Activated T-cell treated with anti-CD3 and anti-CD28 coated beads, Interleukin-2, amount 50 U/mL, for 4 hours (primary cell): ENCODE measurements at regions not wholly inside any gene's neighbourhood (a gene's known extent, or its start where the extent isn't known, plus 50 kb on each side); places are given as distances from the start of the nearest gene placed in this dataset.
"Not testable (repeated sequence)": the region's sequence is repeated elsewhere in the genome, so short reads cannot be mapped to it uniquely, and the experiment has no call there.

ENCODE experiments used
- ATAC-seq, 2 donors: fragments of 200-7000 bp; cut with Tn5 transposase; one replicate each; pipeline ENCODE4 v1.10.0; 2021
- DNase-seq: peaks from one replicate; pipeline ENCODE4 v3.0.0-alpha.2; 2020
- H3K27me3 Mint-ChIP-seq: one replicate; pipeline ENCODE4 v1.8.0; 2021; ENCODE audit warnings: low read depth, mixed read lengths
- H3K36me3 Mint-ChIP-seq: one replicate; pipeline ENCODE4 v1.8.0; 2022; ENCODE audit warnings: mixed read lengths; ENCODE audit not compliant: insufficient read depth
- H3K4me1 Mint-ChIP-seq: one replicate; pipeline ENCODE4 v1.8.0; 2021; ENCODE audit warnings: low read depth, mixed read lengths
- H3K4me3 Mint-ChIP-seq: one replicate; pipeline ENCODE4 v1.8.0; 2021; ENCODE audit warnings: mild to moderate bottlenecking, moderate library complexity, mixed read lengths
- H3K9me3 Mint-ChIP-seq: one replicate; pipeline ENCODE4 v1.8.0; 2021; ENCODE audit warnings: mixed read lengths

DNA sequence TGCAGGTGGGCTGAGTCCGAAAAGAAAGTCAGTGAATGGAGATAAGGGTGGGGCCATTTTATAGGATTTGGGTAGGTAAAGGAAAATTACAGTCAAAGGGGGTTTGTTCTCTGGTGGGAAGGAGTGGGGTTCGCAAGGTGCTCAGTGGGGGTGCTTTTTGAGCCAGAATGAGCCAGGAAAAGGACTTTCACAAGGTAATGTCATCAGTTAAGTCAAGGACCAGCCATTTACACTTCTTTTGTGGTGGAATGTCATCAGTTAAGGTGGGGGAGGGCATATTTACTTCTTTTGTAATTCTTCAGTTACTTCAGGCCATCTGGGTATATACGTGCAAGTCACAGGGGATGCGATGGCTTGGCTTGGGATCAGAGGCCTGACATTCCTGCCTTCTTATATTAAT, 705.5 kb upstream of the NEGR1 start:
- not testable (repeated sequence) for ATAC-seq, H3K36me3 Mint-ChIP-seq, H3K4me1 Mint-ChIP-seq, DNase-seq, H3K4me3 Mint-ChIP-seq, H3K27me3 Mint-ChIP-seq
- peaks cover 30% of the 10 kb centered on the region for H3K9me3 Mint-ChIP-seq

DNA sequence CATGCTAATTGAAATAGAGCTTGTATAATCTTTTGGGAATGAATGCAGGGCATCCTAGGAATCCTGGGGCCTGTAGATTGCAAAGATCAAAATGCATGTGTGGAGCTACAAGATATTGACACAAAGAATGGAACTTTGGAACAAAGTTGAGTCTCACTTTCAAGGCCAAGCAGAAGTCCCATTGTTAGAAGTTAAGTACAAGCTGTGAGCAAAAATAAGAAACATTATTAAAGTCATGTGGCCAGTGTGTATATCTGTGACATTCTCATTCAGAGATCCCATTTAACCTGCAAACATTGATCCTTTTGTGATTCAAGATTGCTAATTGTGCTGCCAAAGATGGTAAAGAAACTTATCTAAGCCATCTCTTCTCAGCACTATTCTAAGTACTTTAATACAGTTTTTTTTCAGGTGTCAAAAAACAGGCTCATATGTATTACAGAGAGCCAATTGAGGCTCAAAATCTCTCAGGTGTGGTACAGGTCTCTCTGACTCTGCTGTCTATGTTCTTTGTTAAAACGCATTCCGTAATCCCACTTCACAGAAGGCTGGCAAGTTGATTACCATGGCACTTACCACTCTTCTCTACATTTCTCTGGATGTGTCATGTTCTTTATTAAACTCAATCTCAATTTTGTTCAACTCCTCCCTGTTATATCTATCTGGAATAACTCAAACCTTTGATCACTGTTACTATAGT, 704.4 kb upstream of the NEGR1 start:
- ATAC-seq = no peak
- no peaks in the 10 kb centered on the region for H3K27me3 Mint-ChIP-seq
- peaks cover 24% of the 10 kb centered on the region for H3K9me3 Mint-ChIP-seq
- no peaks in the 10 kb centered on the region for H3K36me3 Mint-ChIP-seq
- no peaks in the 10 kb centered on the region for H3K4me1 Mint-ChIP-seq
- no peak overlapping the region for H3K4me3 Mint-ChIP-seq
- DNase-seq = no peak

DNA sequence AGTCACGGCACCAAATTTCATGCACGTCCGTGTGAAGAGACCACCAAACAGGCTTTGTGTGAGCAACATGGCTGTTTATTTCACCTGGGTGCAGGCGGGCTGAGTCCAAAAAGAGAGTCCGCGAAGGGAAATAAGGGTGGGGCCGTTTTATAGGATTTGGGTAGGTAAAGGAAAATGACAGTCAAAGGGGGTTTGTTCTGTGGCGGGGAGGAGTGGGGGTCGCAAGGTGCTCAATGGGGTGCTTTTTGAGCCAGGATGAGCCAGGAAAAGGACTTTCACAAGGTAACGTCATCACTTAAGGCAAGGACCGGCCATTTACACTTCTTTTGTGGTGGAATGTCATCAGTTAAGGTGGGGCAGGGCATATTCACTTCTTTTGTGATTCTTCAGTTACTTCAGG, 702.7 kb upstream of the NEGR1 start:
- not testable (repeated sequence) for DNase-seq, H3K27me3 Mint-ChIP-seq, H3K36me3 Mint-ChIP-seq, ATAC-seq, H3K4me1 Mint-ChIP-seq, H3K4me3 Mint-ChIP-seq
- H3K9me3 Mint-ChIP-seq = peaks cover 18% of the 10 kb centered on the region

DNA sequence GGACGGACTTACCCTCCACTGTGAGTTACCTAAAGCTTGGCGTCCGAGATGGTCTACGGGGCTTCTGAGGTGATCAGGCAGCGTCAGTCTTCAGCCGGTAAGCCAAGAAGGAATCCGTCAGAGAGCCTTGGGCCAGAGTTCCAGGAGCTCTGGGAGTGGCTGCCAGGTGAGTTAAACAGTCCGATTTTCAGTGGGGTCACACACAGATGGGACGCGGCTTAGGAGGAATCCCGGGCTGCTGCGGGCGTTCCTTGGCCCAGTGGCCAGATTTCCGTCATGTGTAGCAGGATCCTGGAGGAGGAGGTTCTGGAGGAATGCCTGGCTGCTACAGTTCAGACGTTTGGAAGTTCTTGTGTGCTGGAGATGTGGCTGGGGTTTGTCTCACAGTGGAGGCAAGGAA, 700.7 kb upstream of the NEGR1 start:
- not testable (repeated sequence) for H3K4me3 Mint-ChIP-seq, DNase-seq, H3K4me1 Mint-ChIP-seq, H3K27me3 Mint-ChIP-seq, H3K36me3 Mint-ChIP-seq, ATAC-seq
- H3K9me3 Mint-ChIP-seq = peaks cover 14% of the 10 kb centered on the region

DNA sequence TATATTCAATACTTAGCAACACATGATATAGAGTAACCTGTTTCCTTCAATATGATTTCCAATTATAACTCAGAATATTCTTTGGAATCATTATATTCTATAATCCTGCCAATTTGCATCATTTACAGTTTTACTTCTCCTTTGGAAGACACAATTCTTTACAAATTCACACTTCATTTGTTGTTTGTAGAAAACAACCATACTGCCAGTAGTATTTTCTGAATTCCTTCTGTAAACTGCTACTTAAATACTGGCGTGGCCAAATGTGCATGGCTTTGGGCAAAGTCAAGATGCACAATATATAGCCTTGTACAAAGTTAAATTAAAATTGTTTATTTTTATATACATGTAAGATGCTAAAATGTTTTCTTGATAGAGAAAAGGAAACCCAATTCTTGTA, 687.1 kb upstream of the NEGR1 start:
- H3K4me3 Mint-ChIP-seq = no peak overlapping the region
- H3K4me1 Mint-ChIP-seq = no peaks in the 10 kb centered on the region
- peaks cover 10% of the 10 kb centered on the region for H3K9me3 Mint-ChIP-seq
- H3K27me3 Mint-ChIP-seq = no peaks in the 10 kb centered on the region
- no peak for DNase-seq
- ATAC-seq = no peak
- no peaks in the 10 kb centered on the region for H3K36me3 Mint-ChIP-seq

DNA sequence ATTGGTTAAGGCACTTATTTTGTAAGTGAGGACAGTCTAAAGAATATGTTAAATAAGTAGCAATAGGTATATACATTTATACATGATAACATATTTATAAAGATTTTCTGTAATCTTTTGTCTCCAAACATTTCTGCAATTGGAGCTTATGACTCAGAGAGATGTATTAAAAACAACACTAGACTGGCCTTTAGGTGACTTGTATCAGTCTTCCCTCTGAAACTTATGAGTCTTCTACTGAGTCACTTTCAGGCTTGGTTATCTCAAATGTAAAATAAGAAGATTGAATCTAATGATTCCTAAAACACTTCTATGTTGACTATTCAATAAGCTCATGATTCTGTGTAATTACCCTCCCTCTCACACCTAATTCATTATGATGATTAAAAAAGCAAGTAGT, 672.6 kb upstream of the NEGR1 start:
- Mint-ChIP-seq H3K4me3 (no peak overlapping the region), H3K4me1 (no peaks in the 10 kb centered on the region), H3K27me3 (no peaks in the 10 kb centered on the region), H3K36me3 (no peaks in the 10 kb centered on the region), H3K9me3 (peaks cover 11% of the 10 kb centered on the region)
- ATAC-seq (no peak), DNase-seq (no peak)

DNA sequence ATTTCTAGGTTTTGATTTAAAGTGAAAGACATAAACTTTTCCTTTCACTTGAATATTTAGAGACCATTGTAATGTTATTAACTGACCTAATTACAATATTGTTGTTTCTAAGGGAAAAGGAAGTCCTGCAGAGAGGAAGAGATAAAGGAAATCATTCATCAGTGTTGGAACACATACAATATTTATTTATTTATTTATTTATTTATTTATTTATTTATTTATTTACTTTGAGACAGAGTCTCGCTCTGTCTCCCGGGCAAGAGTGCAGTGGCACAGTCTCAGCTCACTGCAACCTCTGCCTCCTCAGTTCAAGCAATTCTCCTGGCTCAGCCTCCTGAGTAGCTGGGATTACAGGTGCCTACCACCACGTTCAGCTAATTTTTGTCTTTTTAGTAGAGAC, 668.6 kb upstream of the NEGR1 start:
- H3K36me3 Mint-ChIP-seq, H3K4me1 Mint-ChIP-seq, DNase-seq, H3K27me3 Mint-ChIP-seq, ATAC-seq, H3K4me3 Mint-ChIP-seq: not testable (repeated sequence)
- peaks cover 11% of the 10 kb centered on the region for H3K9me3 Mint-ChIP-seq

DNA sequence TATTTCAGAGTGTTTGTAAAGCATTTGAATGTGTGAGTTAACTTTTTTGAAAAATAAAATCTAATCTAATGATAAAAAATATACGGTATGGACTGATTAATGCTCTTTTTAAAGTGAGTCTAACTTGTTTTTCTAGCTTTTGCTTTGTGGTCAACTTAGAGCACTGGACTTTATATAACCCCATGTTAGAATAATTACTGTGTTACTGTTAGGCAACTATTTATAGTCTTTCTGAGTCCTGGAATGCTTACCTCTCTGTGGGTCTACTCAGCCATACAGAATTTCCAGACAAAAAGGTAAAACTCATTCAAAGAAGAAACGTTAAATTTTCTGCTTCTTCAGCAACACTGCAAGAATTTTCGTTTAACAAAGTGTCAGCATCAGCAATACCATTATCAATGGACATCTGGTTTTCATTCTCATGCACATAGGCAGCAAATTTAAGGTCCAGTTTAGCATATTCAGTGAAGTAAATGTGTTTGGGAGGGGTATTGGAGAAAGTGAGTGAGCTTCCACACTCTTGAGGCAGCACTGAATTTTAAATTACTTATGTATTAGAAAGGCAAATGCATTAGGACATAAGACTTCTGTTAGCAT, 664.7 kb upstream of the NEGR1 start:
- H3K9me3 Mint-ChIP-seq = peaks cover 15% of the 10 kb centered on the region
- no peaks in the 10 kb centered on the region for H3K4me1 Mint-ChIP-seq
- no peaks in the 10 kb centered on the region for H3K36me3 Mint-ChIP-seq
- DNase-seq (no peak), ATAC-seq (no peak)
- H3K4me3 Mint-ChIP-seq = no peak overlapping the region
- no peaks in the 10 kb centered on the region for H3K27me3 Mint-ChIP-seq

DNA sequence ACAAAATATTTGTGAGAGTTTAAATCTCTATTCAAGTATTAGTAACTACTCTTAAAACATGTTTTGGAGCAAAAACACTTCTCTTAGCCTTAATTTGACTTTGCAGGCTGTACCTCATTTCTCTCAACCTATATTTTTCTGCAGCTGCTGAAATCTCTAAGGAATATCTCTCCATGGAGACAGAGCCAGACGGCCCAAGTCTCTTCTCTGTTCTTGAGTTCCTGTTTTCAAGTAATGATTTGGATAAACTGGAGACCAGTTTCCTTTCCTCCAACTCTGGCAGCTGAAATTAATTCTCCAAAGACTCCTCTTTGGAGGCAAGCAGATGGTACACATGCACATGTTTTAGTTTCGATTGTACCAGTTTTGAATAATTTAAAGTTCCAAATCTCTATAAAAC, 659.7 kb upstream of the NEGR1 start:
- H3K4me3 Mint-ChIP-seq = no peak overlapping the region
- no peak for ATAC-seq
- H3K9me3 Mint-ChIP-seq = peaks cover 7% of the 10 kb centered on the region
- no peaks in the 10 kb centered on the region for H3K36me3 Mint-ChIP-seq
- no peaks in the 10 kb centered on the region for H3K27me3 Mint-ChIP-seq
- H3K4me1 Mint-ChIP-seq = no peaks in the 10 kb centered on the region
- DNase-seq = no peak

DNA sequence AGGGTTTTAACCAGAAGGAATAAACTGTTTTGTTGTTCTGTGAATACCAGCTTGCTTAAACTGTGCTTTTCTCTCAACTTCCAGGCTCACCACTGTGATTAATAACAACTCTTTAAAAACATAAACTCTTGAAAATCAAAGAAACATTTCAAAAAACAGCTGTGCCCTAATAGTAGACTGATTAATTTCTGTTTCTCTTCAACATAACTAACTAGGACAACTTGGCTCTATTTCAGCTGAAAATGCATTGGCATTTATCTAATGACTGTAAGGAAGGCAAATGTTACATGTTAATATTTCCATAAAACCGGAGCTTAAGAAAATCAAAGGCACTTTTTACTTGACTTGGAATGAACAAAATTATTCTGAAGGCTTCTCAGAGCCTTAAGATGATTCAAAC, 656.1 kb upstream of the NEGR1 start:
- no peak overlapping the region for H3K4me3 Mint-ChIP-seq
- DNase-seq (no peak), ATAC-seq (no peak)
- no peaks in the 10 kb centered on the region for H3K9me3 Mint-ChIP-seq
- no peaks in the 10 kb centered on the region for H3K36me3 Mint-ChIP-seq
- H3K4me1 Mint-ChIP-seq = no peaks in the 10 kb centered on the region
- H3K27me3 Mint-ChIP-seq = no peaks in the 10 kb centered on the region

DNA sequence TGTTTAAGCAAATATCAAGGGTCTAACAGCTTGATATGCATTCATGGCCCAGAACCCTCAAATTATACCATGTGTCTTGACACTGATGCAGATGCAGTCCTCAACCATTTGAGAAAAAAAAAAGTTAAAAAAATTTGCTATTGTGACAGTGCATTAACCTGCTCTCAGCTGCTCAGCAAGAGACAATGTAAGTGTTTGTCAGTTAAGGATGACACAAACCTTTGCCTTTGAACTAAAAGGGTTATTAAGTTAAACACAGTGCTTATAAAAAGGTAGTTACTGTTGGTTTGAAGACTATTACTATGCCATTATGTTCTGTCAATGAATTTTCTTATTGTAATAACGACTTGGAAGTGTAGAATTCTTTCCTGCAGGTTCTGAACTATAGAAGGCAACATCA, 655.6 kb upstream of the NEGR1 start:
- H3K27me3 Mint-ChIP-seq = no peaks in the 10 kb centered on the region
- H3K4me3 Mint-ChIP-seq = no peak overlapping the region
- no peak for ATAC-seq
- no peaks in the 10 kb centered on the region for H3K4me1 Mint-ChIP-seq
- H3K9me3 Mint-ChIP-seq = no peaks in the 10 kb centered on the region
- no peak for DNase-seq
- no peaks in the 10 kb centered on the region for H3K36me3 Mint-ChIP-seq

DNA sequence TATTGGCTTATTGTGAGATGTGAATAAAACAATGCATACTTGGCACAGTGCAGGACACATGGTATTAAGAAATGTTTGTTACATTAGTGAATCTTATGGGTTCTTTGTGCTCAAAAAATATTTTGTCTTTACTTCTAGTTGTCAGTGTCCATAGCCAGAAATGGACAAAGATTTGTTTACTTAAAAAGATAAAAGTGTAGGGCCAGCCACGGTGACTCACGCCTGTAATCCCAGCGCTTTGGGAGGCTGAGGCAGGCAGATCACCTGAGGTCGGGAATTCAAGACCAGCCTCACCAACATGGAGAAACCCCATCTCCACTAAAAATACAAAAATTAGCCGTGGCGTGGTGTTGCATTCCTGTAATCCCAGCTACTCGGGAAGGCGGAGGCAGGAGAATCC, 654.6 kb upstream of the NEGR1 start:
- no peaks in the 10 kb centered on the region for H3K27me3 Mint-ChIP-seq
- no peaks in the 10 kb centered on the region for H3K36me3 Mint-ChIP-seq
- DNase-seq (no peak), ATAC-seq (no peak)
- H3K4me3 Mint-ChIP-seq = no peak overlapping the region
- peaks cover 6% of the 10 kb centered on the region for H3K9me3 Mint-ChIP-seq
- no peaks in the 10 kb centered on the region for H3K4me1 Mint-ChIP-seq

DNA sequence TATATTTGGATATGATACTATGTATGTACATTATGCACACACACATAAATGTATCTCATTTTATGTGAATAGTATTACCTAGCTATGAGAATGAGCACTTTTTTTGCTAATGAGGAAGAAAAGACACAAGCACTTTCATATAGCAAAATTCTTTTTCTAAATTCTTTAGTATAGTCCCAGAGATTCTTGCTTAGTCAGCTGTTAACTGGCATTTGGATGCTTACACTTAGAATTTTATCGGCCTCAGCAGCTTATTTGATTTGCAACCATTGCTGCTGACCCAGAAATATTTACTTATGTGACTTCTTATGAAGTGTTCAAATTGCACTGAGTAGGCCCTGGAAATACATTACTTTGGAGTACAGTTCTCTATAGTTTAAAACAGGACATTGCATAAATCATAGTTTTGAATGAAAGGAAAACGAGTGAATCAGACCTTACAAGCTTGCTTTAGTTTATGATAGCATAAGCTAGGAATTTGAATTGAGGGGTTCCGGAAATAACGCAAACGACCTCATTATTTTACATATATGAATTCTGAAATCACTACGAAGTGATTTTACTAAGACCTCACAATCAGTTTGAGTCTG, 653.9 kb upstream of the NEGR1 start:
- no peaks in the 10 kb centered on the region for H3K27me3 Mint-ChIP-seq
- H3K4me1 Mint-ChIP-seq = no peaks in the 10 kb centered on the region
- H3K36me3 Mint-ChIP-seq = no peaks in the 10 kb centered on the region
- H3K4me3 Mint-ChIP-seq = no peak overlapping the region
- no peak for DNase-seq
- no peak for ATAC-seq
- peaks cover 9% of the 10 kb centered on the region for H3K9me3 Mint-ChIP-seq

DNA sequence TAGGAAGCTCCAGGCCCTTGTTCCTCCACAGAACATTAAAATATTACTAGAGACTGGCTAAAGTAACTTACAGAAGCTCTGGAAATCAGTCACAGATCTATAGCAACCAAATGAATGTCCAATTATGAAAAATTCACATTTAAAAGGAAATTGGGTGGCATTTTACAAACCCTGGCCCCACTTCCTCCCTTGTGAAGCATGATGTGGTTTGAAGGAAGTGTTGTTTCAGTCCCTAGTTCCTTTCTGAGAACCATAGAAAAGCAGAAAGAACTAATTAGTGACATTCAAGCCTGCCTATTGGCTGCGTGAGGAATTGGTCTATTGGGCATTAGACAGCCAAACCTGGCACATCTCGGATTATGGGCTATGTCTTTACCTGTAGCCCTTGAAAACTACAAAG, 649.7 kb upstream of the NEGR1 start:
- DNase-seq (no peak), ATAC-seq (no peak)
- Mint-ChIP-seq H3K36me3 (no peaks in the 10 kb centered on the region), H3K4me1 (no peaks in the 10 kb centered on the region), H3K9me3 (peaks cover 13% of the 10 kb centered on the region), H3K27me3 (no peaks in the 10 kb centered on the region), H3K4me3 (no peak overlapping the region)

DNA sequence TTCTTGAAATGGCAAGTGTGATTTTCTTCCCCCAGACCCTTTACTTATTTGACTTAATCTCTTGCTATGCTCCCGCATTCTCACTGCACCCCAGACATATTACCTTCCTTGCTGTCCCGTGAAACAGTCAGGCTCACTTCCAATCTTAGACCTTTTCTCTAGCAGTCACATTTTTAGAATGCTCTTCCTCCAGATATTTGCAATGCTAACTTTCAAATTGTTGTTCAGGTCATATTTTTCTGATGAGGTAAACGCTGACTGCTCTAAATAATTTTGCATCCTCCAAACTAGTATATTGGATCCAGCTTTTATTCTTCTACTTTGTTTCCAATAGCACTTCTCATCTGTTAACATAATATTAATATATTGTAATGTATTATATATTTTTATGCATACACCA, 648.2 kb upstream of the NEGR1 start:
- H3K9me3 Mint-ChIP-seq = peaks cover 13% of the 10 kb centered on the region

More for the DNA sequence above, 648.2 kb upstream of the NEGR1 start:
- Mint-ChIP-seq H3K4me3 (no peak overlapping the region), H3K4me1 (no peaks in the 10 kb centered on the region), H3K27me3 (no peaks in the 10 kb centered on the region), H3K36me3 (no peaks in the 10 kb centered on the region)
- ATAC-seq (no peak), DNase-seq (no peak)
